ENCODE measurements at regions not wholly inside any gene's neighbourhood (a gene's known extent, or its start where the extent isn't known, plus 50 kb on each side); places are given as distances from the start of the nearest gene placed in this dataset.

DNA sequence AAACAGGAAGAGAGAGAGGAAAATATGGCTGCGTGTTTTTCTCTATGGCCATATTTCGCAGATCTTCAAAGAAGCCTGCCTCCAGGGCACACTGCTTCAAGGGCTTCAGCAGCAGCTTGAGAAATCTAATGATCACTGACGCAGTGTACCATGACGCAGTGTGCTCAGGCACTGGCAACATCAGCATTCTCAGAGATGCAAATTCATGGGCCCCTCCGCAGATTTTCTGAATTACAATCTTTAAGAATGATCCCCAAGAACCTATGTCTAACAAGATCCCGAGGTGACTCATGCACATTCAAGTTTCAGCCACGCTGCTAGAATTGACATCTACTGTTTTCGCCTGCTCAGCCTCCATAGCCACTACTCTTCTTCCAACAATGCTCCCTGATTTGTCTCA lies 143.9 kb upstream of the ZNF366 start:
- TF ChIP-seq, protein P1, sequence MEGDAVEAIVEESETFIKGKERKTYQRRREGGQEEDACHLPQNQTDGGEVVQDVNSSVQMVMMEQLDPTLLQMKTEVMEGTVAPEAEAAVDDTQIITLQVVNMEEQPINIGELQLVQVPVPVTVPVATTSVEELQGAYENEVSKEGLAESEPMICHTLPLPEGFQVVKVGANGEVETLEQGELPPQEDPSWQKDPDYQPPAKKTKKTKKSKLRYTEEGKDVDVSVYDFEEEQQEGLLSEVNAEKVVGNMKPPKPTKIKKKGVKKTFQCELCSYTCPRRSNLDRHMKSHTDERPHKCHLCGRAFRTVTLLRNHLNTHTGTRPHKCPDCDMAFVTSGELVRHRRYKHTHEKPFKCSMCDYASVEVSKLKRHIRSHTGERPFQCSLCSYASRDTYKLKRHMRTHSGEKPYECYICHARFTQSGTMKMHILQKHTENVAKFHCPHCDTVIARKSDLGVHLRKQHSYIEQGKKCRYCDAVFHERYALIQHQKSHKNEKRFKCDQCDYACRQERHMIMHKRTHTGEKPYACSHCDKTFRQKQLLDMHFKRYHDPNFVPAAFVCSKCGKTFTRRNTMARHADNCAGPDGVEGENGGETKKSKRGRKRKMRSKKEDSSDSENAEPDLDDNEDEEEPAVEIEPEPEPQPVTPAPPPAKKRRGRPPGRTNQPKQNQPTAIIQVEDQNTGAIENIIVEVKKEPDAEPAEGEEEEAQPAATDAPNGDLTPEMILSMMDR (optimal IDR thresholded peaks at IDR 0.05 in 1 of 3, IDR thresholded peaks at IDR 0.05 in 1 of 3, conservative IDR thresholded peaks at IDR 0.05 in 1 of 3; ENCODE audit: extremely low read depth in 1 of 3, insufficient read depth in 2 of 3, low read length in 3 of 3), result no peak
- TF ChIP-seq EZH2 (IDR thresholded peaks at IDR 0.05; ENCODE audit: low read length), result no peak
